Dermis microvascular lymphatic vessel endothelial cell (primary cell): ENCODE measurements at regions not wholly inside any gene's neighbourhood (a gene's known extent, or its start where the extent isn't known, plus 50 kb on each side); places are given as distances from the start of the nearest gene placed in this dataset.
"Not testable (repeated sequence)": the region's sequence is repeated elsewhere in the genome, so short reads cannot be mapped to it uniquely, and the experiment has no call there.

Source experiments
- DNase-seq, 2 donors: peaks; one replicate each; pipeline versions ENCODE4 v3.0.0 to v3.0.0-alpha.2; 2010; ENCODE audit warnings: low read depth in 2 of 2

- no peak for DNase-seq
Measured at GRCh38 chr4:141458501-141458900, 177.9 kb upstream of the IL15 start.

- DNase-seq = no peak
Measured at GRCh38 chr4:141459020-141459419, 177.4 kb upstream of the IL15 start.

- no peak for DNase-seq
Measured at GRCh38 chr4:141462361-141462760, 174.0 kb upstream of the IL15 start.

GRCh38 chr4:141463678-141464077 is 172.7 kb upstream of the IL15 start:
- no peak for DNase-seq

GRCh38 chr4:141464366-141464765 is 172.0 kb upstream of the IL15 start:
- DNase-seq = no peak

GRCh38 chr4:141465171-141465570 is 171.2 kb upstream of the IL15 start:
- no peak for DNase-seq

- DNase-seq = no peak
Measured at GRCh38 chr4:141467225-141467624, 169.2 kb upstream of the IL15 start.

- no peak for DNase-seq
Measured at GRCh38 chr4:141469392-141469791, 167.0 kb upstream of the IL15 start.

- DNase-seq = no peak
Measured at GRCh38 chr4:141473026-141473540, 163.3 kb upstream of the IL15 start.

GRCh38 chr4:141473952-141474351 is 162.4 kb upstream of the IL15 start:
- no peak for DNase-seq

- DNase-seq = no peak
Measured at GRCh38 chr4:141480950-141481349, 155.4 kb upstream of the IL15 start.

GRCh38 chr4:141484298-141484697 is 152.1 kb upstream of the IL15 start:
- not testable (repeated sequence) for DNase-seq

GRCh38 chr4:141486375-141486997 is 149.9 kb upstream of the IL15 start:
- DNase-seq = peak in 1 of 2 donors; percentile 1

GRCh38 chr4:141497627-141498026 is 138.8 kb upstream of the IL15 start:
- no peak for DNase-seq

- no peak for DNase-seq
Measured at GRCh38 chr4:141499261-141499853, 137.0 kb upstream of the IL15 start.

GRCh38 chr4:141501395-141501794 is 135.0 kb upstream of the IL15 start:
- DNase-seq = no peak

- DNase-seq = peak in 1 of 2 donors; percentile 4
Measured at GRCh38 chr4:141501931-141502330, 134.5 kb upstream of the IL15 start.

- DNase-seq = no peak
Measured at GRCh38 chr4:141502755-141503154, 133.6 kb upstream of the IL15 start.

- no peak for DNase-seq
Measured at GRCh38 chr4:141503260-141503659, 133.1 kb upstream of the IL15 start.

- no peak for DNase-seq
Measured at GRCh38 chr4:141511055-141511454, 125.3 kb upstream of the IL15 start.

GRCh38 chr4:141513866-141514265 is 122.5 kb upstream of the IL15 start:
- DNase-seq = no peak

- no peak for DNase-seq
Measured at GRCh38 chr4:141518222-141518621, 118.2 kb upstream of the IL15 start.

GRCh38 chr4:141524116-141524515 is 112.3 kb upstream of the IL15 start:
- DNase-seq = no peak
